ENCODE measurements at regions not wholly inside any gene's neighbourhood (a gene's known extent, or its start where the extent isn't known, plus 50 kb on each side); places are given as distances from the start of the nearest gene placed in this dataset.

GRCh38 chr17:34465789-34466188 lies 102.8 kb upstream of the CCL1 start:
- Histone ChIP-seq H3K36me3 (replicated peaks in 1 of 2) (no peaks in the 10 kb centered on the region), H3K9me3 (replicated peaks in 1 of 3) (no peaks in the 10 kb centered on the region), H3K4me1 (replicated peaks in 1 of 2) (no peaks in the 10 kb centered on the region), H3K4me3 (no peak overlapping the region), H3K27me3 (peaks cover 10% of the 10 kb centered on the region), H3K27ac (no peak overlapping the region)
- no peak for DNase-seq
- WGBS, 4 donors: 48 to 56% (median 52%) methylated on average over 7 to 8 of the region's 8 CpGs
- intact Hi-C loops (cut with DNase I): no loop called here
- TF ChIP-seq POLR2A (IDR thresholded peaks at IDR 0.05): no peak
- no peak for TF ChIP-seq CTCF (IDR thresholded peaks at IDR 0.05)

- H3K4me3 ChIP-seq: no peak overlapping the region
- no peaks in the 10 kb centered on the region for H3K9me3 ChIP-seq (replicated peaks in 1 of 3)
- H3K36me3 ChIP-seq (replicated peaks in 1 of 2): no peaks in the 10 kb centered on the region
- intact Hi-C loops (cut with DNase I): no loop called here
- no peak overlapping the region for H3K27ac ChIP-seq
- H3K4me1 ChIP-seq (replicated peaks in 1 of 2): no peaks in the 10 kb centered on the region
- 75 to 82% (median 78%) methylated on average over 4 of the region's 4 CpGs for WGBS, 4 donors
- H3K27me3 ChIP-seq: peaks cover 10% of the 10 kb centered on the region
- no peak for TF ChIP-seq POLR2A (IDR thresholded peaks at IDR 0.05)
- no peak for TF ChIP-seq CTCF (IDR thresholded peaks at IDR 0.05)
- DNase-seq: no peak
These were observed 101.8 kb upstream of the CCL1 start for GRCh38 chr17:34464812-34465211.

GRCh38 chr17:34458266-34458665 lies 95.2 kb upstream of the CCL1 start:
- intact Hi-C loops (cut with DNase I): no loop called here
- H3K27me3 ChIP-seq: peaks cover 8% of the 10 kb centered on the region

GRCh38 chr17:34456121-34456520 lies 93.1 kb upstream of the CCL1 start:
- Histone ChIP-seq H3K27ac (no peak overlapping the region), H3K4me1 (replicated peaks in 1 of 2) (no peaks in the 10 kb centered on the region), H3K4me3 (no peak overlapping the region), H3K27me3 (peaks cover 19% of the 10 kb centered on the region), H3K36me3 (replicated peaks in 1 of 2) (no peaks in the 10 kb centered on the region), H3K9me3 (replicated peaks in 1 of 3) (no peaks in the 10 kb centered on the region)
- intact Hi-C loops (cut with DNase I): no loop called here
- TF ChIP-seq POLR2A (IDR thresholded peaks at IDR 0.05): no peak
- no peak for TF ChIP-seq CTCF (IDR thresholded peaks at IDR 0.05)
- DNase-seq: no peak
- 63 to 88% (median 74%) methylated on average over 1 to 2 of the region's 2 CpGs for WGBS, 4 donors

More at GRCh38 chr17:34458266-34458665, 95.2 kb upstream of the CCL1 start:
- no peaks in the 10 kb centered on the region for H3K36me3 ChIP-seq (replicated peaks in 1 of 2)
- no peaks in the 10 kb centered on the region for H3K9me3 ChIP-seq (replicated peaks in 1 of 3)
- H3K4me3 ChIP-seq: no peak overlapping the region
- no peak for TF ChIP-seq CTCF (IDR thresholded peaks at IDR 0.05)
- H3K4me1 ChIP-seq (replicated peaks in 1 of 2): no peaks in the 10 kb centered on the region
- 63 to 78% (median 70%) methylated on average over 4 to 6 of the region's 6 CpGs for WGBS, 4 donors
- H3K27ac ChIP-seq: no peak overlapping the region
- no peak for DNase-seq
